ENCODE measurements at regions not wholly inside any gene's neighbourhood (a gene's known extent, or its start where the extent isn't known, plus 50 kb on each side); places are given as distances from the start of the nearest gene placed in this dataset.
"Not testable (repeated sequence)": the region's sequence is repeated elsewhere in the genome, so short reads cannot be mapped to it uniquely, and the experiment has no call there.

- no peak for DNase-seq
Measured at GRCh38 chr5:84453405-84453804, 68.7 kb upstream of the EDIL3 start.

GRCh38 chr5:84450617-84451414 is 66.1 kb upstream of the EDIL3 start:
- no peak for DNase-seq

- no peak for DNase-seq
Measured at GRCh38 chr5:84445049-84445685, 60.5 kb upstream of the EDIL3 start.

- DNase-seq, result no peak
Measured at GRCh38 chr5:84438456-84438855, 53.8 kb upstream of the EDIL3 start.

GRCh38 chr5:84437673-84438315 is 53.1 kb upstream of the EDIL3 start:
- no peak for DNase-seq

GRCh38 chr5:84436866-84437265 is 52.2 kb upstream of the EDIL3 start:
- no peak for DNase-seq

GRCh38 chr5:84435861-84436346 is 51.2 kb upstream of the EDIL3 start:
- DNase-seq, result not testable (repeated sequence)

Data from suppressor macrophage treated with lipopolysaccharide for 1 hour (primary cell).